Kidney (tissue), 13 donors: ENCODE measurements at regions not wholly inside any gene's neighbourhood (a gene's known extent, or its start where the extent isn't known, plus 50 kb on each side); places are given as distances from the start of the nearest gene placed in this dataset.

Experiments
- DNase-seq, 5 donors: peaks; one replicate each; pipeline ENCODE4 v3.0.0-alpha.2; 2013 to 2020
- FAIRE-seq: peaks from 2 replicates; lab custom pipeline; 2012; peaks lifted over from hg19 to GRCh38; lab: Jason Lieb, UNC
- H3K27ac ChIP-seq, 2 donors: one replicate each; pipeline ENCODE4 v1.7.0; 2013; ENCODE audit warnings: low read depth in 2 of 2, low read length in 2 of 2, inconsistent platforms in 1 of 2
- H3K27me3 ChIP-seq: one replicate; pipeline ENCODE4 v1.7.1; 2013; ENCODE audit warnings: low read length, inconsistent platforms; ENCODE audit not compliant: control insufficient read depth, insufficient read depth
- H3K36me3 ChIP-seq, 3 donors: one replicate each; pipeline versions ENCODE4 v1.7.0 to v1.7.1; 2013; ENCODE audit warnings: low read length in 3 of 3, control low read depth in 1 of 3, inconsistent platforms in 1 of 3; ENCODE audit not compliant: insufficient read depth in 3 of 3, control insufficient read depth in 2 of 3
- H3K4me1 ChIP-seq, 3 donors: one replicate each; pipeline versions ENCODE4 v1.7.0 to v1.7.1; 2013; ENCODE audit warnings: low read length in 3 of 3, inconsistent platforms in 1 of 3, low read depth in 1 of 3; ENCODE audit not compliant: control insufficient read depth in 2 of 3, insufficient read depth in 2 of 3
- H3K4me3 ChIP-seq, 3 donors: one replicate each; pipeline versions ENCODE4 v1.7.0 to v1.8.1; 2013; ENCODE audit warnings: low read length in 3 of 3, control low read depth in 1 of 3, inconsistent platforms in 1 of 3
- H3K9ac ChIP-seq, 3 donors: one replicate each; pipeline versions ENCODE4 v1.7.0 to v1.7.1; 2013; ENCODE audit warnings: low read length in 3 of 3, control low read depth in 1 of 3, inconsistent platforms in 1 of 3
- H3K9me3 ChIP-seq, 3 donors: one replicate each; pipeline versions ENCODE4 v1.7.0 to v1.7.1; 2013; ENCODE audit warnings: low read length in 3 of 3, control low read depth in 1 of 3, inconsistent platforms in 1 of 3; ENCODE audit not compliant: control insufficient read depth in 2 of 3, insufficient read depth in 1 of 3
- intact Hi-C: fragments of 100-400 bp; cut with DNase I; formaldehyde crosslinking; loops from one replicate; pipeline ENCODE4 v1.11.1; 2022
- TF ChIP-seq, protein P1 (sequence below): IDR thresholded peaks from 3 replicates; pipeline ENCODE4 v1.5.1; 2012; ENCODE audit warnings: mild to moderate bottlenecking, moderate library complexity, borderline replicate concordance; ENCODE audit not compliant: insufficient read depth; ENCODE audit errors: extremely low read depth
- donor health status: control.
- donor health status: control.
- donor health status: control.
- donor health status: control.
- donor health status: control.
- donor health status: DM: yes; HTN: yes; CAD: no.
- donor health status: Normal renal cell carcinoma (clear cell type).

DNA sequence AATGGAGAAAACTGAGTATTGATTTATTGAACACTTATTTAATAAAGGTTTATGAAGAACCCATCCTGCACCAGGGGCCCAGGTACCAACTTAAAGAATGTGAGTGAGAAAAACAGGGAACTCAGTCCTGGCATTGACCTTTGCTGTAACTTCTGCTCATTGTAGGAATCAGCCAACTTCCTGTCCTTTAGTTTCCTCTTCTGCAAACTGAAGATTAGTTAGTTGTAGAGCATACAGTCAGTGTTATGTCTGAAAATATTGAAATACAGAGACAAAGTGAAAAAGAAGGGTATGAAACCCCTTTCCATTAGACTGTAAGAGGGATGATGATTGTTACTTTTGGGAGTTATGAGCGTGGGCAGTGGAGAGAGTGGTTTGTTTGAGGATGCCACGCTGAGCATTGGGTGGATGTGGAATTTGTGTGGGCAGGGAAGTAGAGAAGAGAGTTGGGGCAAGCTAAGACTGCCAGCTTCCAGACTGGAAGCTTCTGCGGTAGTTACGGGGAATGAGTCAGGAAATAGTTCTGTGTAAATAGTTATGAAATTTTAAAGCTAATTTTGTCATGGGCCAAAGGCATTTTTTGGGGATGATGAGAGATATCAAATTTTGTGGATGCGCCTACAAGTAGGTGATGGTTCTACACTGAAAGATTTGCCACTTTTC is 89.2 kb downstream of the GPR88 start:
- no peak for DNase-seq
- Histone ChIP-seq H3K9me3 (no peaks in the 10 kb centered on the region), H3K27me3 (no peaks in the 10 kb centered on the region), H3K36me3 (no peaks in the 10 kb centered on the region), H3K4me1 (peaks cover 3 to 43% (median 20%) of the 10 kb centered on the region in 3 donors), H3K27ac (peak overlapping the region; percentile 68 to 89), H3K9ac (no peak overlapping the region), H3K4me3 (no peak overlapping the region)
- intact Hi-C loops: loop anchor here (10.0 kb wide), 1 partner anchor 88 kb away; the partner anchor contains the start of gene VCAM1
- FAIRE-seq: no peak
- TF ChIP-seq, protein P1, sequence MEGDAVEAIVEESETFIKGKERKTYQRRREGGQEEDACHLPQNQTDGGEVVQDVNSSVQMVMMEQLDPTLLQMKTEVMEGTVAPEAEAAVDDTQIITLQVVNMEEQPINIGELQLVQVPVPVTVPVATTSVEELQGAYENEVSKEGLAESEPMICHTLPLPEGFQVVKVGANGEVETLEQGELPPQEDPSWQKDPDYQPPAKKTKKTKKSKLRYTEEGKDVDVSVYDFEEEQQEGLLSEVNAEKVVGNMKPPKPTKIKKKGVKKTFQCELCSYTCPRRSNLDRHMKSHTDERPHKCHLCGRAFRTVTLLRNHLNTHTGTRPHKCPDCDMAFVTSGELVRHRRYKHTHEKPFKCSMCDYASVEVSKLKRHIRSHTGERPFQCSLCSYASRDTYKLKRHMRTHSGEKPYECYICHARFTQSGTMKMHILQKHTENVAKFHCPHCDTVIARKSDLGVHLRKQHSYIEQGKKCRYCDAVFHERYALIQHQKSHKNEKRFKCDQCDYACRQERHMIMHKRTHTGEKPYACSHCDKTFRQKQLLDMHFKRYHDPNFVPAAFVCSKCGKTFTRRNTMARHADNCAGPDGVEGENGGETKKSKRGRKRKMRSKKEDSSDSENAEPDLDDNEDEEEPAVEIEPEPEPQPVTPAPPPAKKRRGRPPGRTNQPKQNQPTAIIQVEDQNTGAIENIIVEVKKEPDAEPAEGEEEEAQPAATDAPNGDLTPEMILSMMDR: no peak

DNA sequence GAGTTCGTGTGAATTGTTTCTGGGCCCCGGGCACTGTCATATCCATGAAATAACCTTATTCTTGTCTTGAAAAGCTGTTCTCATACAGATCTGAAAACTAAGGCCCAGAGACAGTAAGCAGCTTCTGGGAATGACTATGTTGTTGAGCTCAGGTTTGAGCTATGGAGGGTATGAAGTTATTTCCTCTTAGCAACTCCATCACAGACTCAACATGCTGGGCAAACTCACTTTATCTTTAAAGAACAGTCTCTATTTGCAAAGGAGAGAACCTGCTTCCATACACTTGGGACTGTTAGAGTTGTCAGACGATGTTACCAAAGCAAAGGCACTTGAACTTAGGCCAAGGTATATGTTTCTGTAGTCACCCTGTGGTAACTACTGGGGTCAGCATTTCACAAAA is 90.0 kb downstream of the GPR88 start:
- intact Hi-C loops: loop anchor here (10.0 kb wide), 1 partner anchor 87 kb away; the partner anchor contains the start of gene VCAM1
- no peak overlapping the region for H3K9ac ChIP-seq
- H3K9me3 ChIP-seq: no peaks in the 10 kb centered on the region
- no peaks in the 10 kb centered on the region for H3K36me3 ChIP-seq
- H3K4me1 ChIP-seq: peaks cover 3 to 36% (median 14%) of the 10 kb centered on the region in 3 donors
- no peaks in the 10 kb centered on the region for H3K27me3 ChIP-seq
- FAIRE-seq (no peak), DNase-seq (no peak)
- peak overlapping the region; percentile 61 to 89 for H3K27ac ChIP-seq
- TF ChIP-seq, protein P1: no peak
- H3K4me3 ChIP-seq: no peak overlapping the region

- peaks cover 0 to 32% (median 14%) of the 10 kb centered on the region in 3 donors for H3K4me1 ChIP-seq
- intact Hi-C loops: loop anchor here (10.0 kb wide), 1 partner anchor 86 kb away; the partner anchor contains the start of gene VCAM1
- H3K27me3 ChIP-seq: no peaks in the 10 kb centered on the region
- peak overlapping the region; percentile 61 to 89 for H3K27ac ChIP-seq
- TF ChIP-seq, protein P1: no peak
- FAIRE-seq (peak; percentile 15), DNase-seq (no peak)
- H3K9me3 ChIP-seq: no peaks in the 10 kb centered on the region
- no peaks in the 10 kb centered on the region for H3K36me3 ChIP-seq
- no peak overlapping the region for H3K4me3 ChIP-seq
- H3K9ac ChIP-seq: no peak overlapping the region
Observed at GRCh38 chr1:100628631-100629081, 90.7 kb downstream of the GPR88 start.
